Activated T-cell treated with anti-CD3 and anti-CD28 coated beads, Interleukin-2, amount 50 U/mL, for 4 hours (primary cell): ENCODE measurements at regions not wholly inside any gene's neighbourhood (a gene's known extent, or its start where the extent isn't known, plus 50 kb on each side); places are given as distances from the start of the nearest gene placed in this dataset.
"Not testable (repeated sequence)": the region's sequence is repeated elsewhere in the genome, so short reads cannot be mapped to it uniquely, and the experiment has no call there.

Experiments used
- ATAC-seq, 2 donors: fragments of 200-7000 bp; cut with Tn5 transposase; one replicate each; pipeline ENCODE4 v1.10.0; 2021
- DNase-seq: peaks from one replicate; pipeline ENCODE4 v3.0.0-alpha.2; 2020
- H3K27me3 Mint-ChIP-seq: one replicate; pipeline ENCODE4 v1.8.0; 2021; ENCODE audit warnings: low read depth, mixed read lengths
- H3K36me3 Mint-ChIP-seq: one replicate; pipeline ENCODE4 v1.8.0; 2022; ENCODE audit warnings: mixed read lengths; ENCODE audit not compliant: insufficient read depth
- H3K4me1 Mint-ChIP-seq: one replicate; pipeline ENCODE4 v1.8.0; 2021; ENCODE audit warnings: low read depth, mixed read lengths
- H3K4me3 Mint-ChIP-seq: one replicate; pipeline ENCODE4 v1.8.0; 2021; ENCODE audit warnings: mild to moderate bottlenecking, moderate library complexity, mixed read lengths
- H3K9me3 Mint-ChIP-seq: one replicate; pipeline ENCODE4 v1.8.0; 2021; ENCODE audit warnings: mixed read lengths

- H3K4me3 Mint-ChIP-seq: not testable (repeated sequence)
These were observed 757.9 kb downstream of the C4orf33 start for GRCh38 chr4:129853685-129854467.

GRCh38 chr4:129862461-129862860, 766.5 kb downstream of the C4orf33 start:
- H3K4me1 Mint-ChIP-seq: no peaks in the 10 kb centered on the region

More at GRCh38 chr4:129853685-129854467, 757.9 kb downstream of the C4orf33 start:
- not testable (repeated sequence) for ATAC-seq, DNase-seq, H3K27me3 Mint-ChIP-seq, H3K9me3 Mint-ChIP-seq, H3K36me3 Mint-ChIP-seq, H3K4me1 Mint-ChIP-seq

GRCh38 chr4:129863206-129863605, 767.3 kb downstream of the C4orf33 start:
- no peaks in the 10 kb centered on the region for H3K27me3 Mint-ChIP-seq

More at GRCh38 chr4:129862461-129862860, 766.5 kb downstream of the C4orf33 start:
- H3K27me3 Mint-ChIP-seq: no peaks in the 10 kb centered on the region
- DNase-seq (no peak), ATAC-seq (no peak)
- no peaks in the 10 kb centered on the region for H3K9me3 Mint-ChIP-seq
- H3K36me3 Mint-ChIP-seq: no peaks in the 10 kb centered on the region
- H3K4me3 Mint-ChIP-seq: no peak overlapping the region

GRCh38 chr4:129883996-129884395, 788.0 kb downstream of the C4orf33 start:
- Mint-ChIP-seq H3K4me3 (no peak overlapping the region), H3K4me1 (no peaks in the 10 kb centered on the region), H3K36me3 (no peaks in the 10 kb centered on the region), H3K9me3 (peaks cover 11% of the 10 kb centered on the region), H3K27me3 (no peaks in the 10 kb centered on the region)
- DNase-seq (no peak), ATAC-seq (no peak)

More at GRCh38 chr4:129863206-129863605, 767.3 kb downstream of the C4orf33 start:
- no peak for DNase-seq
- Mint-ChIP-seq H3K4me1 (no peaks in the 10 kb centered on the region), H3K36me3 (no peaks in the 10 kb centered on the region), H3K9me3 (no peaks in the 10 kb centered on the region), H3K4me3 (no peak overlapping the region)
- no peak for ATAC-seq

- no peak for DNase-seq
- Mint-ChIP-seq H3K36me3 (no peaks in the 10 kb centered on the region), H3K27me3 (no peaks in the 10 kb centered on the region), H3K9me3 (peaks cover 12% of the 10 kb centered on the region), H3K4me3 (no peak overlapping the region), H3K4me1 (no peaks in the 10 kb centered on the region)
- no peak for ATAC-seq
These were observed 801.2 kb downstream of the C4orf33 start for GRCh38 chr4:129897111-129897510.

- H3K36me3 Mint-ChIP-seq: no peaks in the 10 kb centered on the region
- H3K27me3 Mint-ChIP-seq: no peaks in the 10 kb centered on the region
- no peak for ATAC-seq
- H3K9me3 Mint-ChIP-seq: peaks cover 15% of the 10 kb centered on the region
- H3K4me3 Mint-ChIP-seq: no peak overlapping the region
- no peaks in the 10 kb centered on the region for H3K4me1 Mint-ChIP-seq
- DNase-seq: no peak
These were observed 803.9 kb downstream of the C4orf33 start for GRCh38 chr4:129899849-129900248.

- ATAC-seq: no peak
- peaks cover 15% of the 10 kb centered on the region for H3K9me3 Mint-ChIP-seq
- H3K36me3 Mint-ChIP-seq: no peaks in the 10 kb centered on the region
- H3K4me3 Mint-ChIP-seq: no peak overlapping the region
- no peak for DNase-seq
- H3K4me1 Mint-ChIP-seq: no peaks in the 10 kb centered on the region
- no peaks in the 10 kb centered on the region for H3K27me3 Mint-ChIP-seq
These were observed 804.5 kb downstream of the C4orf33 start for GRCh38 chr4:129900430-129900953.

- H3K27me3 Mint-ChIP-seq: no peaks in the 10 kb centered on the region
- no peak overlapping the region for H3K4me3 Mint-ChIP-seq
- DNase-seq (no peak), ATAC-seq (no peak)
- H3K4me1 Mint-ChIP-seq: no peaks in the 10 kb centered on the region
- H3K36me3 Mint-ChIP-seq: no peaks in the 10 kb centered on the region
- peaks cover 15% of the 10 kb centered on the region for H3K9me3 Mint-ChIP-seq
These were observed 805.3 kb downstream of the C4orf33 start for GRCh38 chr4:129901205-129901604.

GRCh38 chr4:129903861-129904260, 807.9 kb downstream of the C4orf33 start:
- Mint-ChIP-seq H3K9me3 (peaks cover 17% of the 10 kb centered on the region), H3K36me3 (no peaks in the 10 kb centered on the region), H3K27me3 (no peaks in the 10 kb centered on the region), H3K4me1 (no peaks in the 10 kb centered on the region), H3K4me3 (no peak overlapping the region)
- no peak for DNase-seq
- ATAC-seq: no peak

- Mint-ChIP-seq H3K9me3 (peaks cover 14% of the 10 kb centered on the region), H3K27me3 (no peaks in the 10 kb centered on the region), H3K4me3 (no peak overlapping the region), H3K4me1 (no peaks in the 10 kb centered on the region), H3K36me3 (no peaks in the 10 kb centered on the region)
- ATAC-seq (no peak), DNase-seq (no peak)
These were observed 809.3 kb downstream of the C4orf33 start for GRCh38 chr4:129905256-129905655.

- DNase-seq (no peak), ATAC-seq (no peak)
- Mint-ChIP-seq H3K4me1 (no peaks in the 10 kb centered on the region), H3K9me3 (peaks cover 4% of the 10 kb centered on the region), H3K4me3 (no peak overlapping the region), H3K27me3 (no peaks in the 10 kb centered on the region), H3K36me3 (no peaks in the 10 kb centered on the region)
These were observed 812.2 kb downstream of the C4orf33 start for GRCh38 chr4:129908117-129908516.

GRCh38 chr4:129916991-129917390, 821.0 kb downstream of the C4orf33 start:
- H3K9me3 Mint-ChIP-seq: no peaks in the 10 kb centered on the region
- no peak for DNase-seq
- no peaks in the 10 kb centered on the region for H3K36me3 Mint-ChIP-seq
- no peak overlapping the region for H3K4me3 Mint-ChIP-seq
- no peak for ATAC-seq
- H3K27me3 Mint-ChIP-seq: no peaks in the 10 kb centered on the region
- no peaks in the 10 kb centered on the region for H3K4me1 Mint-ChIP-seq

- ATAC-seq: no peak
These were observed 821.7 kb downstream of the C4orf33 start for GRCh38 chr4:129917651-129918050.

GRCh38 chr4:129926936-129927335, 831.0 kb downstream of the C4orf33 start:
- Mint-ChIP-seq H3K9me3 (no peaks in the 10 kb centered on the region), H3K4me1 (no peaks in the 10 kb centered on the region), H3K27me3 (no peaks in the 10 kb centered on the region), H3K4me3 (no peak overlapping the region), H3K36me3 (no peaks in the 10 kb centered on the region)
- no peak for ATAC-seq
- DNase-seq: no peak

More at GRCh38 chr4:129917651-129918050, 821.7 kb downstream of the C4orf33 start:
- H3K4me3 Mint-ChIP-seq: no peak overlapping the region
- no peaks in the 10 kb centered on the region for H3K9me3 Mint-ChIP-seq
- H3K36me3 Mint-ChIP-seq: no peaks in the 10 kb centered on the region
- H3K4me1 Mint-ChIP-seq: no peaks in the 10 kb centered on the region
- H3K27me3 Mint-ChIP-seq: no peaks in the 10 kb centered on the region
- DNase-seq: no peak

GRCh38 chr4:129929052-129929451, 833.1 kb downstream of the C4orf33 start:
- H3K4me3 Mint-ChIP-seq: no peak overlapping the region
- no peaks in the 10 kb centered on the region for H3K4me1 Mint-ChIP-seq
- ATAC-seq (no peak), DNase-seq (no peak)
- H3K36me3 Mint-ChIP-seq: no peaks in the 10 kb centered on the region
- H3K9me3 Mint-ChIP-seq: no peaks in the 10 kb centered on the region
- no peaks in the 10 kb centered on the region for H3K27me3 Mint-ChIP-seq
